K562 (cell line): ENCODE measurements at regions not wholly inside any gene's neighbourhood (a gene's known extent, or its start where the extent isn't known, plus 50 kb on each side); places are given as distances from the start of the nearest gene placed in this dataset.

Source experiments
- ATAC-seq: fragments of 200-7000 bp; cut with Tn5 transposase; 3 replicates; pipeline ENCODE4 v1.9.1; 2020; ENCODE audit warnings: moderate library complexity
- BruUV-seq: library from RNA; stranded (reverse); fragments of 400-500 nt; replicated peaks from 2 replicates; lab custom pipeline; 2021; lab: Mats Ljungman, UMichigan
- CTCF ChIA-PET: fragments of 300-600 bp; formaldehyde crosslinking; extraction: SDS; loops from one replicate; lab custom pipeline; 2021; ENCODE audit warnings: low intra/inter-chr PET ratio; lab: Yijun Ruan, JAX
- POLR2A ChIA-PET: fragments of 300-600, 350-650 bp; sonication (Branson Sonifier 250); formaldehyde crosslinking; extraction: SDS; loops from one replicate; lab custom pipeline; 2021; ENCODE audit warnings: antibody characterized with exemption, inconsistent platforms; lab: Yijun Ruan, JAX
- DNase-seq, 4 experiments: peaks; one replicate each; pipeline versions ENCODE4 v3.0.0 to v3.0.0-alpha.2; 2011 to 2018; ENCODE audit warnings: low spot score in 3 of 4, mixed read lengths in 3 of 4; ENCODE audit errors: extremely low read depth in 1 of 4
- FAIRE-seq: peaks from 2 replicates; lab custom pipeline; 2011; peaks lifted over from hg19 to GRCh38; lab: Jason Lieb, UNC
- H2AFZ ChIP-seq: 2 replicates; pipeline ENCODE4 v1.6.0; 2011; ENCODE audit warnings: low read depth, low read length, control low read depth, inconsistent platforms
- H3K27ac ChIP-seq: fragments of 200-600 bp; 3 replicates; pipeline ENCODE4 v1.8.0; 2011; ENCODE audit warnings: low read depth, mild to moderate bottlenecking, control low read depth, inconsistent platforms, low read length, moderate library complexity, mixed read lengths; ENCODE audit errors: extremely low read depth
- H3K27me3 ChIP-seq, 2 experiments: fragments of 300-600 bp in 1 of 2; 2 replicates in 1 of 2; 3 replicates in 1 of 2; pipeline versions ENCODE4 v1.6.0 to v1.8.0; 2011; ENCODE audit warnings: inconsistent platforms in 2 of 2, low read length in 2 of 2, mild to moderate bottlenecking in 1 of 2, mixed read lengths in 1 of 2, moderate library complexity in 1 of 2; ENCODE audit not compliant: control insufficient read depth in 2 of 2, insufficient read depth in 2 of 2
- H3K36me3 ChIP-seq: fragments of 300-600 bp; 3 replicates; pipeline ENCODE4 v1.8.0; 2011; ENCODE audit warnings: mild to moderate bottlenecking, low read length, inconsistent platforms; ENCODE audit not compliant: control insufficient read depth, insufficient read depth
- H3K4me1 ChIP-seq, 2 experiments: fragments of 200-600 bp in 1 of 2; replicated peaks in 1 of 2; 2 replicates in 1 of 2; 3 replicates in 1 of 2; pipeline versions ENCODE4 v1.5.1 to v1.8.0; 2011; ENCODE audit warnings: inconsistent platforms in 2 of 2, low read length in 2 of 2, mild to moderate bottlenecking in 1 of 2, mixed read lengths in 1 of 2, moderate library complexity in 1 of 2; ENCODE audit not compliant: control insufficient read depth in 2 of 2, insufficient read depth in 2 of 2
- H3K4me2 ChIP-seq: 2 replicates; pipeline ENCODE4 v1.6.1; 2011; ENCODE audit warnings: low read length, control low read depth, inconsistent platforms, mixed read lengths; ENCODE audit not compliant: insufficient read depth
- H3K4me3 ChIP-seq: fragments of 200-600 bp; sonication (generic), shearing (Covaris generic); 2 replicates; pipeline ENCODE4 v1.5.1; 2016; ENCODE audit warnings: control low read depth, inconsistent platforms
- H3K79me2 ChIP-seq: fragments of 200-600 bp; 3 replicates; pipeline ENCODE4 v1.8.0; 2011; ENCODE audit warnings: low read length, inconsistent platforms; ENCODE audit not compliant: control insufficient read depth, insufficient read depth
- H3K9ac ChIP-seq, 2 experiments: 2 replicates each; pipeline versions ENCODE4 v1.6.0 to v1.6.1; 2011; ENCODE audit warnings: low read depth in 2 of 2, low read length in 2 of 2, control low read depth in 1 of 2, inconsistent platforms in 1 of 2, mild to moderate bottlenecking in 1 of 2, mixed read lengths in 1 of 2; ENCODE audit not compliant: insufficient read depth in 1 of 2
- H3K9me1 ChIP-seq: one replicate; pipeline ENCODE4 v1.6.0; 2011; ENCODE audit warnings: inconsistent platforms, mild to moderate bottlenecking, low read length, moderate library complexity; ENCODE audit not compliant: control insufficient read depth, insufficient read depth
- H3K9me3 ChIP-seq: replicated peaks from 2 replicates; pipeline ENCODE4 v1.5.1; 2011; ENCODE audit warnings: low read depth, low read length, inconsistent platforms; ENCODE audit not compliant: control insufficient read depth, insufficient read depth
- H4K20me1 ChIP-seq: replicated peaks from 2 replicates; pipeline ENCODE4 v1.6.1; 2011; ENCODE audit warnings: low read length, inconsistent platforms, mixed read lengths; ENCODE audit not compliant: control insufficient read depth, insufficient read depth
- BDP1 ChIP-seq: IDR thresholded peaks from 3 replicates; pipeline ENCODE4 v1.6.1; 2011; ENCODE audit not compliant: insufficient read length, insufficient read depth
- E2F3 ChIP-seq: fragments of 250-450 bp; sonication (Bioruptor Pico); IDR thresholded peaks from 2 replicates; pipeline ENCODE4 v1.4.0; 2020; ENCODE audit warnings: mild to moderate bottlenecking
- ERF ChIP-seq: fragments of 450-650 bp; formaldehyde crosslinking; IDR thresholded peaks from 2 replicates; pipeline ENCODE4 v1.4.0; 2020; ENCODE audit warnings: mild to moderate bottlenecking, mixed read lengths
- HCFC1 ChIP-seq: IDR thresholded peaks from 2 replicates; pipeline ENCODE4 v1.6.1; 2012; ENCODE audit warnings: low read depth, low read length, improper control_type of control experiment
- MEF2A ChIP-seq: IDR thresholded peaks from 2 replicates; pipeline ENCODE4 v1.6.1; 2011; ENCODE audit warnings: low read depth, mild to moderate bottlenecking, low read length, moderate library complexity; ENCODE audit not compliant: control insufficient read depth
- NKRF ChIP-seq: fragments of 450-650 bp; IDR thresholded peaks from 2 replicates; pipeline ENCODE4 v1.6.1; 2016; ENCODE audit warnings: borderline replicate concordance
- RFX7 ChIP-seq: fragments of 250-450 bp; sonication (Bioruptor Pico); IDR thresholded peaks from 2 replicates; pipeline ENCODE4 v1.5.1; 2021; ENCODE audit warnings: mild to moderate bottlenecking
- ZNF212 ChIP-seq: fragments of 450-650 bp; formaldehyde crosslinking; IDR thresholded peaks from 2 replicates; pipeline ENCODE4 v1.4.0; 2020; ENCODE audit warnings: mild to moderate bottlenecking
- ZNF695 ChIP-seq: fragments of 450-650 bp; formaldehyde crosslinking; IDR thresholded peaks from 2 replicates; pipeline ENCODE4 v1.4.0; 2020; ENCODE audit warnings: mild to moderate bottlenecking, moderate library complexity
- WGBS: fragments of 100-300 bp; shearing (Covaris generic); methylation state at CpG from one replicate; pipeline ENCODE4 v1.1.6; 2016; ENCODE audit warnings: low coverage, mixed read lengths; ENCODE audit not compliant: insufficient coverage; ENCODE audit errors: missing lambda C conversion rate; 5-methylcytosine and 5-hydroxymethylcytosine counted together
- in situ Hi-C: fragments of 300-500 bp; cut with MboI; formaldehyde crosslinking; loops from 4 replicates; pipeline ENCODE4 v1.15.0; 2018; ENCODE audit warnings: inconsistent platforms, mixed read lengths
- intact Hi-C: fragments of 100-400 bp; cut with micrococcal nuclease; formaldehyde crosslinking; loops from 2 replicates; pipeline ENCODE4 v1.14.2; 2022
- TF ChIP-seq, protein P1 (sequence below): fragments of 450-650 bp; IDR thresholded peaks from 2 replicates; pipeline ENCODE4 v1.6.1; 2016; ENCODE audit warnings: mild to moderate bottlenecking, moderate library complexity

DNA sequence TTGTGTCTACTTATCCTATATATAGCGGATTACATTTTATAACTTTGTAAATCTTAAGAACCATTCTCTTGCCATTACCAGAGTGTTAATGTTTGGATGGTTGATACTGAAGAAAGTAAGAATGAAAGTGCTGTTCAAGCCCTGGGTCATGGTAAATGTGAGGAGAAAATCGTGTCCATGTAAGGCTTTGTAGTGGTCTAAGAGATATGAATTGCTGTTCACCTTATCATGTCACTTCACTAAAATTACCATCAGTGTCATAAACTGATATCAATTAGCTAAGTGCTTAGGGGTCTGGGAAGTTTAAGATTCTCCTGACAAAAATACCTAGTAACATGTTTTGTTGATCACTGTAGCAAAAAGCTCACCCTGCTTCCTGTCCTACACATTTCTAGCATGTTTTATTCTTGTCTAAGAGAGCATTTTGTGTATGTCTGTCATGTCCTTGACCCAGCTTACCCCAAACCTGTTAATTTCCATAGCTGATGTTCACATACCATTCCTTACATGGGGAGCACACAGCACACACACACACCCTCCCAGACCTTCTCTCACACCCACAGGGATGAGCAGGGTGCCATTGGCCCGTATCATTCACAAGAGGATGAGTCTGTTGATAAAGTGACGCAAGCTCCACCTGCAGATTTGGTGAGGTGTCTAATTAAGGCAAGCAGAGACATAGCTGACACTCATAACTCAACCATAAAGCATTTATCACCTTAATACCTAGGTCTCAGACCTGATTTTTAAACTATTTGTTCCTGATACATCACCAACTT, 125.1 kb upstream of the PAM start:
- H3K4me1 ChIP-seq, result no peaks in the 10 kb centered on the region
- intact Hi-C loops (no loop called here), in situ Hi-C loops (no loop called here)
- no peak for DNase-seq
- 12% methylated on average over 4 of the region's 4 CpGs for WGBS
- no peaks in the 10 kb centered on the region for H3K79me2 ChIP-seq
- no peak overlapping the region for H2AFZ ChIP-seq
- no peaks in the 10 kb centered on the region for H3K9me1 ChIP-seq
- H3K9me3 ChIP-seq, result no peaks in the 10 kb centered on the region
- H3K9ac ChIP-seq, result no peak overlapping the region
- ChIA-PET CTCF (no interaction called here), POLR2A (no interaction called here)
- H3K36me3 ChIP-seq, result no peaks in the 10 kb centered on the region
- FAIRE-seq, result no peak
- no peaks in the 10 kb centered on the region for H4K20me1 ChIP-seq
- H3K4me3 ChIP-seq, result no peak overlapping the region
- H3K4me2 ChIP-seq, result no peak overlapping the region
- no peak for ATAC-seq
- H3K27me3 ChIP-seq, result no peaks in the 10 kb centered on the region
- no TSS peak for BruUV-seq
- no peak overlapping the region for H3K27ac ChIP-seq
- no peak for TF ChIP-seq HCFC1
- TF ChIP-seq ERF (CRISPR knock-in tag), result no peak
- TF ChIP-seq RFX7 (CRISPR knock-in tag), result no peak
- TF ChIP-seq BDP1, result no peak
- TF ChIP-seq E2F3 (CRISPR knock-in tag), result no peak
- no peak for TF ChIP-seq ZNF695 (CRISPR knock-in tag)
- TF ChIP-seq NKRF, result no peak
- TF ChIP-seq, protein P1, sequence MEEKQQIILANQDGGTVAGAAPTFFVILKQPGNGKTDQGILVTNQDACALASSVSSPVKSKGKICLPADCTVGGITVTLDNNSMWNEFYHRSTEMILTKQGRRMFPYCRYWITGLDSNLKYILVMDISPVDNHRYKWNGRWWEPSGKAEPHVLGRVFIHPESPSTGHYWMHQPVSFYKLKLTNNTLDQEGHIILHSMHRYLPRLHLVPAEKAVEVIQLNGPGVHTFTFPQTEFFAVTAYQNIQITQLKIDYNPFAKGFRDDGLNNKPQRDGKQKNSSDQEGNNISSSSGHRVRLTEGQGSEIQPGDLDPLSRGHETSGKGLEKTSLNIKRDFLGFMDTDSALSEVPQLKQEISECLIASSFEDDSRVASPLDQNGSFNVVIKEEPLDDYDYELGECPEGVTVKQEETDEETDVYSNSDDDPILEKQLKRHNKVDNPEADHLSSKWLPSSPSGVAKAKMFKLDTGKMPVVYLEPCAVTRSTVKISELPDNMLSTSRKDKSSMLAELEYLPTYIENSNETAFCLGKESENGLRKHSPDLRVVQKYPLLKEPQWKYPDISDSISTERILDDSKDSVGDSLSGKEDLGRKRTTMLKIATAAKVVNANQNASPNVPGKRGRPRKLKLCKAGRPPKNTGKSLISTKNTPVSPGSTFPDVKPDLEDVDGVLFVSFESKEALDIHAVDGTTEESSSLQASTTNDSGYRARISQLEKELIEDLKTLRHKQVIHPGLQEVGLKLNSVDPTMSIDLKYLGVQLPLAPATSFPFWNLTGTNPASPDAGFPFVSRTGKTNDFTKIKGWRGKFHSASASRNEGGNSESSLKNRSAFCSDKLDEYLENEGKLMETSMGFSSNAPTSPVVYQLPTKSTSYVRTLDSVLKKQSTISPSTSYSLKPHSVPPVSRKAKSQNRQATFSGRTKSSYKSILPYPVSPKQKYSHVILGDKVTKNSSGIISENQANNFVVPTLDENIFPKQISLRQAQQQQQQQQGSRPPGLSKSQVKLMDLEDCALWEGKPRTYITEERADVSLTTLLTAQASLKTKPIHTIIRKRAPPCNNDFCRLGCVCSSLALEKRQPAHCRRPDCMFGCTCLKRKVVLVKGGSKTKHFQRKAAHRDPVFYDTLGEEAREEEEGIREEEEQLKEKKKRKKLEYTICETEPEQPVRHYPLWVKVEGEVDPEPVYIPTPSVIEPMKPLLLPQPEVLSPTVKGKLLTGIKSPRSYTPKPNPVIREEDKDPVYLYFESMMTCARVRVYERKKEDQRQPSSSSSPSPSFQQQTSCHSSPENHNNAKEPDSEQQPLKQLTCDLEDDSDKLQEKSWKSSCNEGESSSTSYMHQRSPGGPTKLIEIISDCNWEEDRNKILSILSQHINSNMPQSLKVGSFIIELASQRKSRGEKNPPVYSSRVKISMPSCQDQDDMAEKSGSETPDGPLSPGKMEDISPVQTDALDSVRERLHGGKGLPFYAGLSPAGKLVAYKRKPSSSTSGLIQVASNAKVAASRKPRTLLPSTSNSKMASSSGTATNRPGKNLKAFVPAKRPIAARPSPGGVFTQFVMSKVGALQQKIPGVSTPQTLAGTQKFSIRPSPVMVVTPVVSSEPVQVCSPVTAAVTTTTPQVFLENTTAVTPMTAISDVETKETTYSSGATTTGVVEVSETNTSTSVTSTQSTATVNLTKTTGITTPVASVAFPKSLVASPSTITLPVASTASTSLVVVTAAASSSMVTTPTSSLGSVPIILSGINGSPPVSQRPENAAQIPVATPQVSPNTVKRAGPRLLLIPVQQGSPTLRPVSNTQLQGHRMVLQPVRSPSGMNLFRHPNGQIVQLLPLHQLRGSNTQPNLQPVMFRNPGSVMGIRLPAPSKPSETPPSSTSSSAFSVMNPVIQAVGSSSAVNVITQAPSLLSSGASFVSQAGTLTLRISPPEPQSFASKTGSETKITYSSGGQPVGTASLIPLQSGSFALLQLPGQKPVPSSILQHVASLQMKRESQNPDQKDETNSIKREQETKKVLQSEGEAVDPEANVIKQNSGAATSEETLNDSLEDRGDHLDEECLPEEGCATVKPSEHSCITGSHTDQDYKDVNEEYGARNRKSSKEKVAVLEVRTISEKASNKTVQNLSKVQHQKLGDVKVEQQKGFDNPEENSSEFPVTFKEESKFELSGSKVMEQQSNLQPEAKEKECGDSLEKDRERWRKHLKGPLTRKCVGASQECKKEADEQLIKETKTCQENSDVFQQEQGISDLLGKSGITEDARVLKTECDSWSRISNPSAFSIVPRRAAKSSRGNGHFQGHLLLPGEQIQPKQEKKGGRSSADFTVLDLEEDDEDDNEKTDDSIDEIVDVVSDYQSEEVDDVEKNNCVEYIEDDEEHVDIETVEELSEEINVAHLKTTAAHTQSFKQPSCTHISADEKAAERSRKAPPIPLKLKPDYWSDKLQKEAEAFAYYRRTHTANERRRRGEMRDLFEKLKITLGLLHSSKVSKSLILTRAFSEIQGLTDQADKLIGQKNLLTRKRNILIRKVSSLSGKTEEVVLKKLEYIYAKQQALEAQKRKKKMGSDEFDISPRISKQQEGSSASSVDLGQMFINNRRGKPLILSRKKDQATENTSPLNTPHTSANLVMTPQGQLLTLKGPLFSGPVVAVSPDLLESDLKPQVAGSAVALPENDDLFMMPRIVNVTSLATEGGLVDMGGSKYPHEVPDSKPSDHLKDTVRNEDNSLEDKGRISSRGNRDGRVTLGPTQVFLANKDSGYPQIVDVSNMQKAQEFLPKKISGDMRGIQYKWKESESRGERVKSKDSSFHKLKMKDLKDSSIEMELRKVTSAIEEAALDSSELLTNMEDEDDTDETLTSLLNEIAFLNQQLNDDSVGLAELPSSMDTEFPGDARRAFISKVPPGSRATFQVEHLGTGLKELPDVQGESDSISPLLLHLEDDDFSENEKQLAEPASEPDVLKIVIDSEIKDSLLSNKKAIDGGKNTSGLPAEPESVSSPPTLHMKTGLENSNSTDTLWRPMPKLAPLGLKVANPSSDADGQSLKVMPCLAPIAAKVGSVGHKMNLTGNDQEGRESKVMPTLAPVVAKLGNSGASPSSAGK, result no peak
- TF ChIP-seq ZNF212 (CRISPR knock-in tag), result no peak
- no peak for TF ChIP-seq MEF2A
